H1 (cell line): ENCODE measurements at regions not wholly inside any gene's neighbourhood (a gene's known extent, or its start where the extent isn't known, plus 50 kb on each side); places are given as distances from the start of the nearest gene placed in this dataset.

Experiments used
- CTCF ChIA-PET: fragments of 300-600 bp; sonication (Branson Sonifier 250); formaldehyde crosslinking; loops from one replicate; lab custom pipeline; 2021; ENCODE audit not compliant: partially characterized antibody; lab: Charles Lee
- POLR2A ChIA-PET: fragments of 300-600 bp; sonication (Branson Sonifier 250); formaldehyde crosslinking; loops from one replicate; lab custom pipeline; 2021; ENCODE audit warnings: inconsistent platforms; ENCODE audit not compliant: partially characterized antibody; lab: Charles Lee
- DNase-seq, 2 experiments: peaks; one replicate each; pipeline versions ENCODE4 v3.0.0 to v3.0.0-alpha.2; 2010 to 2022; ENCODE audit warnings: low spot score in 2 of 2, low read depth in 1 of 2, mixed read lengths in 1 of 2
- FAIRE-seq: peaks from 2 replicates; lab custom pipeline; 2011; peaks lifted over from hg19 to GRCh38; lab: Jason Lieb, UNC
- H2AFZ ChIP-seq: 2 replicates; pipeline ENCODE4 v1.8.1; 2012; ENCODE audit warnings: low read length, inconsistent platforms
- H2AK5ac ChIP-seq: 2 replicates; pipeline ENCODE4 v1.6.1; 2013; ENCODE audit warnings: low read depth, low read length
- H2BK120ac ChIP-seq: replicated peaks from 2 replicates; pipeline ENCODE3; 2013; ENCODE audit warnings: low read depth, low read length, inconsistent platforms
- H2BK12ac ChIP-seq: 2 replicates; pipeline ENCODE4 v1.6.1; 2013; ENCODE audit warnings: low read depth, low read length
- H2BK15ac ChIP-seq: 2 replicates; pipeline ENCODE4 v1.6.1; 2013; ENCODE audit warnings: low read length
- H2BK20ac ChIP-seq: 2 replicates; pipeline ENCODE4 v1.6.1; 2013; ENCODE audit warnings: low read length
- H2BK5ac ChIP-seq: 2 replicates; pipeline ENCODE4 v1.6.1; 2013; ENCODE audit warnings: low read depth, low read length
- H3K14ac ChIP-seq: 2 replicates; pipeline ENCODE4 v1.6.1; 2013; ENCODE audit warnings: inconsistent platforms; ENCODE audit not compliant: insufficient read length
- H3K18ac ChIP-seq: 2 replicates; pipeline ENCODE4 v1.6.1; 2013; ENCODE audit warnings: low read length; ENCODE audit errors: extremely low read depth
- H3K23ac ChIP-seq: 2 replicates; pipeline ENCODE4 v1.6.1; 2013; ENCODE audit warnings: inconsistent platforms; ENCODE audit not compliant: insufficient read length
- H3K23me2 ChIP-seq: 2 replicates; pipeline ENCODE4 v1.6.1; 2013; ENCODE audit warnings: low read depth, low read length
- H3K27ac ChIP-seq: 2 replicates; pipeline ENCODE4 v1.6.1; 2011; ENCODE audit warnings: low read depth, low read length, inconsistent platforms
- H3K27me3 ChIP-seq, 4 experiments: replicated peaks in 1 of 4; 1 replicate in 1 of 4; 2 replicates in 3 of 4; pipeline versions ENCODE4 v1.6.1 to v1.8.1; 2011 to 2013; ENCODE audit warnings: low read length in 3 of 4, mild to moderate bottlenecking in 3 of 4, inconsistent platforms in 2 of 4, mixed read lengths in 2 of 4, moderate library complexity in 1 of 4; ENCODE audit not compliant: control insufficient read depth in 3 of 4, insufficient read depth in 3 of 4; ENCODE audit errors: extremely low read depth in 1 of 4
- H3K36me3 ChIP-seq, 4 experiments: 2 replicates each; pipeline versions ENCODE4 v1.6.1 to v1.8.1; 2011 to 2013; ENCODE audit warnings: mild to moderate bottlenecking in 4 of 4, low read length in 3 of 4, moderate library complexity in 2 of 4, control low read depth in 1 of 4, inconsistent platforms in 1 of 4; ENCODE audit not compliant: insufficient read depth in 4 of 4, control insufficient read depth in 2 of 4
- H3K4ac ChIP-seq: replicated peaks from 2 replicates; pipeline ENCODE3; 2013; ENCODE audit warnings: low read length, low read depth, mixed read lengths, inconsistent platforms; ENCODE audit not compliant: insufficient read length
- H3K4me1 ChIP-seq, 4 experiments: replicated peaks in 1 of 4; 1 replicate in 1 of 4; 2 replicates in 3 of 4; pipeline versions ENCODE4 v1.6.1 to v1.8.1; 2011 to 2013; ENCODE audit warnings: low read length in 3 of 4, inconsistent platforms in 2 of 4, mixed read lengths in 1 of 4; ENCODE audit not compliant: insufficient read depth in 4 of 4, control insufficient read depth in 3 of 4
- H3K4me2 ChIP-seq, 2 experiments: 2 replicates each; pipeline versions ENCODE4 v1.6.1 to v1.8.1; 2011 to 2013; ENCODE audit warnings: low read depth in 2 of 2, low read length in 2 of 2, control low read depth in 1 of 2, inconsistent platforms in 1 of 2, mild to moderate bottlenecking in 1 of 2; ENCODE audit not compliant: insufficient read depth in 1 of 2
- H3K4me3 ChIP-seq, 4 experiments: fragments of 200-600, 300-600 bp in 1 of 4; sonication (generic), shearing (Covaris generic), sonication (Bioruptor Twin) in 1 of 4; 2 replicates each; pipeline versions ENCODE4 v1.5.1 to v1.8.1; 2011 to 2016; ENCODE audit warnings: low read length in 4 of 4, low read depth in 3 of 4, control low read depth in 2 of 4, inconsistent platforms in 2 of 4, mild to moderate bottlenecking in 2 of 4, mixed read lengths in 1 of 4, moderate library complexity in 1 of 4; ENCODE audit not compliant: insufficient read depth in 2 of 4; ENCODE audit errors: extremely low read depth in 1 of 4
- H3K56ac ChIP-seq: replicated peaks from 2 replicates; pipeline ENCODE3; 2013; ENCODE audit warnings: low read depth, mild to moderate bottlenecking, mixed read lengths, low read length, inconsistent platforms; ENCODE audit not compliant: insufficient read length
- H3K79me1 ChIP-seq: 2 replicates; pipeline ENCODE4 v1.6.1; 2013; ENCODE audit warnings: low read depth, low read length, control low read depth
- H3K79me2 ChIP-seq, 2 experiments: 2 replicates each; pipeline versions ENCODE4 v1.6.1 to v1.8.1; 2012 to 2013; ENCODE audit warnings: low read length in 2 of 2, mild to moderate bottlenecking in 2 of 2, inconsistent platforms in 1 of 2; ENCODE audit not compliant: insufficient read depth in 2 of 2, control insufficient read depth in 1 of 2
- H3K9ac ChIP-seq, 4 experiments: replicated peaks in 1 of 4; 1 replicate in 1 of 4; 2 replicates in 3 of 4; pipeline versions ENCODE4 v1.6.1 to v1.8.1; 2011 to 2013; ENCODE audit warnings: low read depth in 3 of 4, low read length in 3 of 4, control low read depth in 2 of 4, mild to moderate bottlenecking in 2 of 4, moderate library complexity in 2 of 4, inconsistent platforms in 1 of 4; ENCODE audit errors: extremely low read depth in 1 of 4
- H3K9me3 ChIP-seq, 2 experiments: 2 replicates each; pipeline versions ENCODE4 v1.6.1 to v1.8.1; 2012 to 2013; ENCODE audit warnings: mild to moderate bottlenecking in 2 of 2, moderate library complexity in 2 of 2, control low read depth in 1 of 2, inconsistent platforms in 1 of 2, low read depth in 1 of 2, low read length in 1 of 2, mixed read lengths in 1 of 2; ENCODE audit not compliant: insufficient read depth in 2 of 2
- H4K20me1 ChIP-seq, 2 experiments: replicated peaks in 1 of 2; 2 replicates each; pipeline versions ENCODE3 to v1.8.1; 2011 to 2013; ENCODE audit warnings: inconsistent platforms in 2 of 2, low read length in 2 of 2, mild to moderate bottlenecking in 1 of 2; ENCODE audit not compliant: insufficient read depth in 2 of 2, control insufficient read depth in 1 of 2
- H4K5ac ChIP-seq: 2 replicates; pipeline ENCODE4 v1.6.1; 2013; ENCODE audit warnings: low read length, low read depth, mixed read lengths, inconsistent platforms; ENCODE audit not compliant: insufficient read length
- H4K8ac ChIP-seq: 2 replicates; pipeline ENCODE4 v1.8.0; 2013; ENCODE audit warnings: mild to moderate bottlenecking, moderate library complexity, low read length, inconsistent platforms; ENCODE audit not compliant: insufficient read depth; ENCODE audit errors: extremely low read depth
- H4K91ac ChIP-seq: replicated peaks from 2 replicates; pipeline ENCODE3; 2013; ENCODE audit warnings: low read length, mixed read lengths, inconsistent platforms; ENCODE audit not compliant: insufficient read length
- BCL11A ChIP-seq, 2 experiments: IDR thresholded peaks; one replicate each; pipeline ENCODE4 v1.6.1; 2011; ENCODE audit warnings: low read depth in 2 of 2, low read length in 2 of 2, mild to moderate bottlenecking in 2 of 2
- CHD2 ChIP-seq: IDR thresholded peaks from 2 replicates; pipeline ENCODE4 v1.6.1; 2012; ENCODE audit warnings: low read length, improper control_type of control experiment
- CREB1 ChIP-seq: IDR thresholded peaks from 2 replicates; pipeline ENCODE4 v1.6.1; 2012; ENCODE audit warnings: inconsistent platforms
- EP300 ChIP-seq, 2 experiments: IDR thresholded peaks; 1 replicate in 1 of 2; 2 replicates in 1 of 2; pipeline ENCODE4 v1.6.1; 2011 to 2012; ENCODE audit warnings: low read depth in 2 of 2, low read length in 2 of 2, mild to moderate bottlenecking in 2 of 2, borderline replicate concordance in 1 of 2, inconsistent platforms in 1 of 2, moderate library complexity in 1 of 2
- FOSL1 ChIP-seq: IDR thresholded peaks from 2 replicates; pipeline ENCODE4 v1.6.1; 2011; ENCODE audit warnings: mild to moderate bottlenecking, low read depth, low read length, moderate library complexity; ENCODE audit not compliant: insufficient read depth
- HDAC2 ChIP-seq, 2 experiments: fragments of 300-600 bp in 1 of 2; sonication (generic) in 1 of 2; IDR thresholded peaks; 2 replicates each; pipeline ENCODE4 v1.6.1; 2011 to 2012; ENCODE audit warnings: low read depth in 2 of 2, low read length in 2 of 2, mild to moderate bottlenecking in 2 of 2, moderate library complexity in 2 of 2, borderline replicate concordance in 1 of 2, inconsistent platforms in 1 of 2
- POLR2A ChIP-seq, 2 experiments: IDR thresholded peaks; 1 replicate in 1 of 2; 2 replicates in 1 of 2; pipeline ENCODE4 v1.6.1; 2011; ENCODE audit warnings: low read depth in 2 of 2, low read length in 2 of 2, mild to moderate bottlenecking in 2 of 2; ENCODE audit errors: control extremely low read depth in 1 of 2
- POU5F1 ChIP-seq: IDR thresholded peaks from 2 replicates; pipeline ENCODE4 v1.6.1; 2011; ENCODE audit warnings: low read depth, mild to moderate bottlenecking, low read length, moderate library complexity
- SIN3A ChIP-seq, 2 experiments: IDR thresholded peaks in 1 of 2; conservative IDR thresholded peaks in 1 of 2; 2 replicates each; pipeline ENCODE4 v1.6.1; 2011 to 2012; ENCODE audit warnings: low read length in 2 of 2, improper control_type of control experiment in 1 of 2, low read depth in 1 of 2, mild to moderate bottlenecking in 1 of 2
- TBP ChIP-seq: IDR thresholded peaks from 2 replicates; pipeline ENCODE4 v1.6.1; 2011; ENCODE audit warnings: low read depth, low read length, improper control_type of control experiment
- TCF12 ChIP-seq: IDR thresholded peaks from 2 replicates; pipeline ENCODE4 v1.6.1; 2011; ENCODE audit warnings: low read depth, mild to moderate bottlenecking, low read length
- ZNF274 ChIP-seq: IDR thresholded peaks from 2 replicates; pipeline ENCODE4 v1.7.0; 2012; ENCODE audit warnings: low read length, borderline replicate concordance; ENCODE audit errors: extremely low read depth
- WGBS, 2 experiments: shearing (Covaris generic) in 1 of 2; methylation state at CpG; one replicate each; pipeline versions ENCODE4 v1.1.6 to v1.1.7; 2013 to 2015; ENCODE audit warnings: low lambda C conversion rate in 2 of 2, mixed read lengths in 2 of 2, inconsistent platforms in 1 of 2, low coverage in 1 of 2, missing lambda C conversion rate in 1 of 2; ENCODE audit not compliant: insufficient replicate concordance in 2 of 2, insufficient coverage in 1 of 2, insufficient read length in 1 of 2; ENCODE audit errors: extremely low coverage in 1 of 2, missing lambda C conversion rate in 1 of 2; 5-methylcytosine and 5-hydroxymethylcytosine counted together

DNA sequence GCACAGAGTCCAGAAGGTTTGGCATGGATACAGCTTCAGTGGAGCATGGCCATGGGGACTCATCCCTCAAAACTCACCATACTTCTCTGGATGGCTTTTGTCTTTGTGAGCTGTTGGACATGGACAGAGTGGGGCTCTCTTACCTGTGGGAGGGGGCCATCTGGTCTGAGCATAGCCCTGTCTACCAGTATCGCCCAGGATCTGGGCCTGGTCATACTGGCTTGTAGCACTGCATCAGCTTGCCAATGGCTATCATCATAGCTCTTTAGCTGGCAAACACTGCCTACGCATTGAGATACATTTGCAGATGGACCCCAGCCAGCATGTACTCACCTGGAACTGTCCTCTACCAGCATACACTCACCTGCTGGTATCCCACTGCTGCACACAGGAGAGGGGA is 975.2 kb upstream of the NOVA1 start:
- H2BK5ac ChIP-seq: no peak overlapping the region; the same call in 1 of the 2 replicates
- FAIRE-seq: no peak
- H3K79me2 ChIP-seq: no peaks in the 10 kb centered on the region

More for the DNA sequence above, 975.2 kb upstream of the NOVA1 start:
- Histone ChIP-seq H4K91ac (no peak overlapping the region), H2BK120ac (no peak overlapping the region), H3K9ac (no peak overlapping the region), H3K4me2 (no peak overlapping the region), H2BK12ac (no peak overlapping the region), H2BK15ac (no peak overlapping the region), H3K79me1 (no peaks in the 10 kb centered on the region; the same call in 1 of the 2 replicates), H3K4ac (no peak overlapping the region), H3K23me2 (no peaks in the 10 kb centered on the region), H3K23ac (no peak overlapping the region), H4K20me1 (no peaks in the 10 kb centered on the region), H2BK20ac (no peak overlapping the region), H2AFZ (no peak overlapping the region), H3K36me3 (no peaks in the 10 kb centered on the region), H3K56ac (no peak overlapping the region), H3K27me3 (no peaks in the 10 kb centered on the region), H4K8ac (no peak overlapping the region), H3K27ac (no peak overlapping the region), H4K5ac (no peak overlapping the region), H3K9me3 (no peaks in the 10 kb centered on the region), H3K4me3 (no peak overlapping the region), H3K4me1 (no peaks in the 10 kb centered on the region), H3K14ac (no peak overlapping the region), H2AK5ac (no peak overlapping the region), H3K18ac (no peak overlapping the region)
- TF ChIP-seq EP300 (IDR thresholded peaks at IDR 0.05; ENCODE audit: borderline replicate concordance in 1 of 2, low read depth in 2 of 2, low read length in 2 of 2) (no peak), BCL11A (IDR thresholded peaks at IDR 0.05; ENCODE audit: low read depth in 2 of 2, low read length in 2 of 2) (no peak), CREB1 (no peak), POU5F1 (no peak), FOSL1 (no peak), CHD2 (no peak), TCF12 (no peak), TBP (no peak), ZNF274 (no peak), POLR2A (IDR thresholded peaks at IDR 0.05; ENCODE audit: control extremely low read depth in 1 of 2, low read depth in 2 of 2, low read length in 2 of 2) (no peak), HDAC2 (IDR thresholded peaks at IDR 0.05; ENCODE audit: borderline replicate concordance in 1 of 2, low read depth in 2 of 2, low read length in 2 of 2) (no peak), SIN3A (conservative IDR thresholded peaks at IDR 0.05 in 1 of 2, IDR thresholded peaks at IDR 0.05 in 1 of 2; ENCODE audit: low read depth in 1 of 2, low read length in 2 of 2) (no peak)
- POLR2A ChIA-PET: no interaction called here
- DNase-seq: no peak
- CTCF ChIA-PET: no interaction called here
- WGBS, 2 experiments: 96% methylated on average over 2 of the region's 2 CpGs; no CpG with 5 or more reads in 1 of the 2 experiments
